GM10266 (cell line): ENCODE measurements at regions not wholly inside any gene's neighbourhood (a gene's known extent, or its start where the extent isn't known, plus 50 kb on each side); places are given as distances from the start of the nearest gene placed in this dataset.

Source experiments
- DNase-seq: peaks from one replicate; pipeline ENCODE4 v3.0.0; 2012; ENCODE audit errors: extremely low spot score
- CTCF ChIP-seq: IDR thresholded peaks from 2 replicates; pipeline ENCODE4 v1.5.1; 2012; ENCODE audit warnings: mild to moderate bottlenecking, low read depth; ENCODE audit not compliant: control insufficient read depth, insufficient read depth; ENCODE audit errors: missing control alignments

- no peak for TF ChIP-seq CTCF
- no peak for DNase-seq
Observed at GRCh38 chr10:110432084-110432483, 65.6 kb upstream of the DUSP5 start.

DNA sequence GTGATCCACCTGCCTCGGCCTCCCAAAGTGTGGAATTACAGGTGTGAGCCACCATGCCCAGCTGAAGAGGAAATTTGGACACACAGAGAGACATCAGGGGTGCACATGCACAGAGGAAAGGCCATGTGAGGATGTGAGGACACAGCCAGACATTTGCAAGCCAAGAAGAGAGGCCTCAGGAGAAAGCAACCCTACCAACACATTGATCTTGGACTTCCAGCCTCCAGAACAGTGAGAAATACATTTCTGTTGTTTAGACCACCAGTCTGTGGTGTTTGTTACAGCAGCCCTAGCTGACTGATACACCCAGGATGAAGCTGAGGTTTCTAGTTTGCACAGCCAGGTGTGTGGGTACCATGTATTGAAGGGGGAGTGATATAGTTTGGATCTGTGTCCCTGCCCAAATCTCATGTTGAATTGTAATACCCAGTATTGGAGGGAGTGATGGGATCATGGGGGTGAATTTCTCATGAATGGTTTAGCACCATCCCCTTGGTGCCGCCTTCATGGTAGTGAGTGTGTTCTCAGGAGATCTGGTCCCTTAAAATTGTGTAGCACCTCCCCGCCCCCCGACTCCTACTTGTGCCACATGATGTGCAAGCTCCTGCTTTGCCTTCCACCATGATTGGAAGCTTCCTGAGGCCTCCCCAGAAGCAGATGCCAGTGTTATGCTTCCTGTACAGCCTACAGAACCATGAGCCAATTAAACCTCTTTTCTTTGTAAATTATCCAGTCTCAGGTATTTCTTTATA, 64.7 kb upstream of the DUSP5 start:
- DNase-seq, result no peak
- no peak for TF ChIP-seq CTCF

DNA sequence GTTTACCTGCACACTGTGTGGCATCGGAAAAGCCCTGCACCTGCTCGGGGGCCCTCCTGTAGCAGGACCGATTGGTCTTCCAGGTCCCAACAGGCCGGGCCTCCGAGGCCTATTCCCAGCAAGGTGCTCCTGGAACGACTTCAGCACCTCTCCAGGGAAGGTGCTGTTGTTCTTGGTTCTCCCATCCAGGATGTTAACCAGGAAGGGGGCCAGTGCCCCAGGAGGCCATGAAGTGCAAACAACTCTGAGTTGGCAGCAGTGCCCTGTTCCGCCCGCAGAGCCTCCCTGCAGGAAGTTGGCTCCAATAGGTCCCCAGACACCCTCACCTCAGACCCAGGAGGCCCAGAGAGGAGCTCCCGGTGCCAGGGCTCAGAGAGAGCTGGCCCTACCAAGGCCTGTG, 64.0 kb upstream of the DUSP5 start:
- no peak for TF ChIP-seq CTCF

GRCh38 chr10:110434489-110435096, 63.1 kb upstream of the DUSP5 start:
- no peak for TF ChIP-seq CTCF
- no peak for DNase-seq

More for the DNA sequence above, 64.0 kb upstream of the DUSP5 start:
- no peak for DNase-seq

DNA sequence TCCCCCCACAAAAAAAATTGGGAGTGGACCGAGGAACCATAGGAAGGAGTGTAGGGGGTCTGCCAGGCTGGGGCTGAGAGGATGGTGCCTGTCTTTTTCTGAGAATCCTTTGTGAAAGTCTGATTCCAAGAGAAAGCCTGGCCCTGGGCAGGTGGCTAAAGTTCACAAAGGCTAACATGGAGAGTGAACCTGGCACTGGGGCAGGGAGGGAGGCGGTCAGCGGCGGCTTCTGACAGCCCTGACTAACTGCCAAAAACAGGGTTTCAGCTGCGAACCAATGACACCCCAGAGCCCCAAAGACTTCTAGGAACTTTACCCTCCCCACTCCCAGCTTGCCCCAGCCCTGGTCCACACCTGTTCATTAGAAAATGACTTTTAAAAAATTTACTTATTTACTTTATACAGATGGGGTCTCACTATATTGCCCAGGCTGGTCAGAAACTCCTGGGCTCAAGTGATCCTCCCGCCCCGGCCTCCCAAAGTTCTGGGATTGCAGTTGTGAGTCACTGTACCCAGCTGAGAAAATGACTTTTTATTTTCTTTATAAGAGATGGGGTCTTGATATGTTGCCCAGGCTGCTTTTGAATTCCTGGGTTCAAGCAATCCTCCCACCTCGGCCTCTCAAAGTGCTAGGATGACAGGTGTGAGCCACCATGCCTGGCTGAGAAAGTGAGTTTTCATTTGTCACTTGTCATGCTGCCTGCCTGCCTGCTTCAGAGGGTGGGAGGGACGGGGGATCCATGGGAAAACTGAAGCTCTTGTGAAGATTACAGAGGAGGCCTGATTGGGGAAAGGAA, 61.0 kb upstream of the DUSP5 start:
- TF ChIP-seq CTCF, result no peak

GRCh38 chr10:110437351-110437605, 60.4 kb upstream of the DUSP5 start:
- no peak for DNase-seq
- no peak for TF ChIP-seq CTCF

More for the DNA sequence above, 61.0 kb upstream of the DUSP5 start:
- no peak for DNase-seq
